Gastroesophageal sphincter (tissue), 3 donors: ENCODE measurements at regions not wholly inside any gene's neighbourhood (a gene's known extent, or its start where the extent isn't known, plus 50 kb on each side); places are given as distances from the start of the nearest gene placed in this dataset.

Source experiments
- EP300 ChIP-seq: sonication (generic); formaldehyde crosslinking; IDR thresholded peaks from one replicate; pipeline ENCODE4 v1.6.1; 2017; ENCODE audit warnings: antibody characterized with exemption, mild to moderate bottlenecking
- TF ChIP-seq, protein P1 (sequence below), 4 experiments: fragments of 200-600 bp in 2 of 4; fragments of 450-650 bp in 2 of 4; sonication (generic) in 1 of 4; IDR thresholded peaks; one replicate each; pipeline ENCODE4 v1.5.1; 2017 to 2019; ENCODE audit warnings: antibody characterized with exemption in 4 of 4, mild to moderate bottlenecking in 2 of 4, moderate library complexity in 2 of 4

GRCh38 chrX:1833656-1834360 lies 218.9 kb downstream of the ASMT start:
- TF ChIP-seq EP300, result no peak
- TF ChIP-seq, protein P1, sequence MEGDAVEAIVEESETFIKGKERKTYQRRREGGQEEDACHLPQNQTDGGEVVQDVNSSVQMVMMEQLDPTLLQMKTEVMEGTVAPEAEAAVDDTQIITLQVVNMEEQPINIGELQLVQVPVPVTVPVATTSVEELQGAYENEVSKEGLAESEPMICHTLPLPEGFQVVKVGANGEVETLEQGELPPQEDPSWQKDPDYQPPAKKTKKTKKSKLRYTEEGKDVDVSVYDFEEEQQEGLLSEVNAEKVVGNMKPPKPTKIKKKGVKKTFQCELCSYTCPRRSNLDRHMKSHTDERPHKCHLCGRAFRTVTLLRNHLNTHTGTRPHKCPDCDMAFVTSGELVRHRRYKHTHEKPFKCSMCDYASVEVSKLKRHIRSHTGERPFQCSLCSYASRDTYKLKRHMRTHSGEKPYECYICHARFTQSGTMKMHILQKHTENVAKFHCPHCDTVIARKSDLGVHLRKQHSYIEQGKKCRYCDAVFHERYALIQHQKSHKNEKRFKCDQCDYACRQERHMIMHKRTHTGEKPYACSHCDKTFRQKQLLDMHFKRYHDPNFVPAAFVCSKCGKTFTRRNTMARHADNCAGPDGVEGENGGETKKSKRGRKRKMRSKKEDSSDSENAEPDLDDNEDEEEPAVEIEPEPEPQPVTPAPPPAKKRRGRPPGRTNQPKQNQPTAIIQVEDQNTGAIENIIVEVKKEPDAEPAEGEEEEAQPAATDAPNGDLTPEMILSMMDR (IDR thresholded peaks at IDR 0.05), result no peak
